ENCODE measurements at regions not wholly inside any gene's neighbourhood (a gene's known extent, or its start where the extent isn't known, plus 50 kb on each side); places are given as distances from the start of the nearest gene placed in this dataset.

DNA sequence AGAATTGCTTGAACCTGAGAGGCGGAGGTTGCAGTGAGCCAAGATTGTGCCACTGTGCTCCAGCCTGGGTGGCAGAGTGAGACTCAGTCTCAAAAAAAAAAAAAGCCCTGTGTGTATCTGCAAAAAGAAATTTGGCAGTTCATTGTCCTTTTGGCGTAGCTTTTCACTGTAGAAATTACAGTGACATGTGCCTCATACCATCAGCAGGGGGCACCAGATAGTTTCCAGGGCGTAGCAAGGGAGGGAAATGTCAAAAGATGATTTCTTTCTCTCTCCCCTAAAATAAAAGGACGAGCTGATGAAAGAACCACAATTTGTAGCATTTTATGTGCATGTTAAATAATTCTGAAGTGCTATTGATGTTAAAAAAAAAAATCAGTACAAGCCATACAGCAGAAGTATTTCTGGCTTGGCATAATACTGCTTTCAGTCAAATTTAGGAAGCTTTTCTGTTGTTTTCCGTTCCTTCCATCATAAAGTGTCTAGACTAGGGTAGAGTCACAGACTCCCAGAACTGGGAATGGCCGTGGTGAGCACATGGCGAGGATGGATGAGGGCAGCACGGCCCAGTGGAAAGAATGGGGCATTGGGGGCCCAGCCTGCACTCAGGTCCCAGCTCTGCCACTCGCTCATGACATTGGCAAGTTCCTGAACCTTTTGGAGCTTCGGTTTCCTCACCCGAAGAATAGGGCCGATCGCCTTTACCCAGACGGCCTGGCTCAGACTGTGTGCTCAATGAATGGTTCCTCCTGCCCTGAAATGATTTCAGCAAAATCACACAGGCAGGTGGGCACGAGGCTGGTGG lies 59.8 kb upstream of the RPH3AL start:
- DNase-seq = peak; percentile 69

DNA sequence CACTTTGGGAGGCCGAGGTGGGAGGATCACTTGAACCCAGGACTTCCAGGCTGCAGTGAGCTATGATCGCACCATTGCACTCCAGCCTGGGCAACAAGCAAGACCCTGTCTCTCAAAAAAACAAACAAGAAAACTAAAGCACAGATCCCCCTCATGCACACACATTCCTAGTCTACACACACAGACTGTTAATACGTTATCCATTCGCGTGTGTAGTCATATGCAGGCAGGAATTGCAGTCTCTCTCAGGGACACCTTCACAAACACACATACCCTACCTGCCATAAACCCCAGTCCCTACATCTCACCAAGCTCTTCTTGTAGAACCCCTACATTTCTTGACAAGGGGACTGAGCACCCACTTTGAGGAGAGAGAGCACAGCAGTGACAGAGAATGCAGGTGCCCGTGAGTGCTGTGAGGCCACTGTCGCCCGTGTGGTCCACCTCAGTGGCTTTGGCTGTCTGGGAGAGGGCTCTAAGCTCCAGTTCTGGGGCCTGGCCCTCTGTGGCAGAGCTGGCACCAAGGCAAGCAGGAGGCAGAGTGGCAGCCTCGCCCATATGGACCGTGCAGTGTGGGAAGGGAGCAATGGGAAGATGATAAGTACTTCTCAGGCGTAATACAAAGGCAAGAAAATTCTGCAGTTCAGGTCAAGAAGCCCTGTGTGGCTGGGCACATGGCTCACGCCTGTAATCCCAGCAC lies 59.0 kb upstream of the RPH3AL start:
- no peak for DNase-seq

DNA sequence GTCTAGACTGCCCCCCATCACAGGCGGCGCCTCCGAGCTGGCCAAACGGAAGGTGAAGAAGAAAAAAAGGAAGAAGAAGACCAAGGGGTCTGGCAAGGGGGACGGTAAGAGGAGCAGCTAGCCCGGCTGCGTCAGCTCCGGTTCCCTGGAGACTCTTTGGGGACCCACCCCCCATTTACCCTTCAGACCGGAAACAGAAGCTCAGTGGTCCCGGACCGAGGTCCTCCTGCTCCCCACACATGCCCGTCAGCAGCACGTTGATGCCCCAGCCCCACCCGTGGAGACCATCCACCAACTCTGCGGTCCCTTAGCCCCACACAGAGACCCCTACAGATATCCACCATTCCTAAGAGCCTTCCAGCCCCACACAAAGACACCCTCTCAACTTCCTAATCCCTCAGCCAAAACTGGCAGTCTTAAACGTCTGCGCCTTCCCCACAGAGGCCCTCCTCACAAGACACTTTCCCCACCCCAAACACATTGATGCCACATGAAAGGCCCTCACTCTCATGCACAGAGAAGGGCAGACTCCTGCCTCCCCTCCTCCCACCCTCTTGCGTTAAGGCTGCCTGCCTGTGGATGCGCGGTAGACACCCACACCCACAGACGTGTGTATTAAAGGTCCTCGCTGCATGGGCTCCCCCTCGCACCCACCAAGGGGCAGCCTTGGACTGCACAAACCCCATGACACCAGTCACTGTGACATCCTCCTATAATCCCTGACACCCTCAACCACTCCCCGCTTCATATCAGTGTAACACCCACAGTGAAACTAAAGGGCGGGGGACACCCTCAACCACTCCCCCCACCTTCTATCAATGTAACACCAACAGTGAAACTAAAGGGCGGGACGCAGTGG lies 58.2 kb upstream of the RPH3AL start:
- DNase-seq = peak; percentile 19

DNA sequence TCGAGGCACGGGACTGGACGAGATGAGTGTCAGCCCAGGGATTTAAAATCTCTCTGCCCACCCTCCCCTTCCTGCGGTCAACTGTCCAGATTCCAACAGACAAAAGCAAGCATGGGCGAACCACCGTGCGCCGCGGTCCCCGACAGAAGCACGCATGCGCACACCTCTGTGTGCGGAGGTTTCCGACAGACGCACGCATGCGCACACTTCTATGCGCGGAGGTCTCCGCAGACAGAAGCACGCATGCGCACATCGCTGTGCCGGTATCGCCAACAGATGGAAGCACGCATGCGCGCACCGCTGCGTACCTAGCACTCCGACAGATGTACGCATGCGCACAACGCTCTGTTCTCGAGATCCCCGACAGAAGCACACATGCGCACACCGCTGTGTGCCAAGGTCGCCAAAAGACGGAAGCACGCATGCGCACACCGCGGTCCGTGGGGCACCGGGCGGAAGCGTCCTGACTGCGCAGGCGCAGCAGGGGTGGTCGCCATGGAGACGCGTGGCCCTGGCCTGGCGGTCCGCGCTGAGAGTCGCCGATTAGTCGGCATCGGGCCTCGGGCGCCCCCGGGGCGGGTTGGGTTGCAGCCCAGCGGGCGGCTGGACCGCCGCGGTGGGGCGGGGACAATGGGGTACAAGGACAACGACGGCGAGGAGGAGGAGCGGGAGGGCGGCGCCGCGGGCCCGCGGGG lies 57.4 kb upstream of the RPH3AL start:
- peak; percentile 100 for DNase-seq

DNA sequence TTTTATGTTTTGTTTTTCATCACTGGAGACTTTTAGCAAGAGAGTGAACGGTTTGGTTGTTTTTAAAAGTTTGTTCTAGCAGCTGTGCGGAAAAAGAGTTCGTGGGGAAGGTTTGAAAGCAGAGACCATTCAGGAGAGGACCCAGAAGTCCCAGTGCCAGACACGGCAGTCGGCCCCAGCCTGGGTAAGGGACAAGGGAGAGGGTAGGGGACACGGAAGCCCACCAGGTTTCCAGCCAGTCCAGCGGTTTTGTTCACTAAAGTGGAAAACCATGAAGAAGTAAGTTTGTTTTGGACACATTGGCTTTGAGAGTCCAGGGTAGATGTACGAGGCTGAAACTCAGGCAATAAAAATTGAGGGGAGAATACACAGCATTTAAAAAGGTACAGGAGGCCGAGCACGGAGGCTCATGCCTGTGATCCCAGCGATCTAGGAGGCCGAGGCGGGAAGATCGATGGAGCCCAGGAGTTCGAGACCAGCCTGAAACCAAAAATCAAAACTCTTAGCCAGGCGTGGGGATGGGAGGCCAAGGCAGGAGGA lies 56.8 kb upstream of the RPH3AL start:
- DNase-seq = no peak

DNA sequence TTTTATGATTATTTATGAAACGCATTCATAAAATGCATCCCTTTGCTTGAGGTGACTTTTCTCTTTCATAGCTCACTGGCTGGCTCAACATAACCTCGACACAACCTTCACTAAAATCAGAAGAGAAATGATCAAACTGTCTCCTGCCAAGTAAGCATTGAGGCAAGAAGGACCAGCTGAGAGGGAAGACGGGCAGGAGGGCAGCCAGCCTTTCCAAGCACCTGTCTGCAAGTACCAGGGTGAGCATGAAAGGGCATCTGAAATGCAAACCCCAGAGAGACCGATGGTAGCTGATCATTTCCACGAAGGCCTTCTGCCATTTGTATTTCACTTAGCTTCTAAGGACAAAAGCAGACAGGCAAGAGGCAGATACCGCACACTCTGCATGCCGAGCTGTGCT lies 52.1 kb upstream of the RPH3AL start:
- no peak for DNase-seq
